Ascending aorta (tissue), 2 donors: ENCODE measurements at regions not wholly inside any gene's neighbourhood (a gene's known extent, or its start where the extent isn't known, plus 50 kb on each side); places are given as distances from the start of the nearest gene placed in this dataset.

Source experiments
- DNase-seq, 2 donors: peaks; one replicate each; pipeline ENCODE4 v3.0.0-alpha.2; 2019; ENCODE audit warnings: low spot score in 2 of 2
- H3K27ac ChIP-seq, 2 donors: fragments of 200-600 bp; sonication (generic); one replicate each; pipeline ENCODE4 v1.5.1; 2016 to 2017; ENCODE audit warnings: mild to moderate bottlenecking in 1 of 2
- H3K27me3 ChIP-seq: fragments of 200-600 bp; sonication (generic); one replicate; pipeline ENCODE4 v1.5.1; 2017
- H3K36me3 ChIP-seq, 2 donors: fragments of 200-600 bp; sonication (generic); one replicate each; pipeline ENCODE4 v1.5.1; 2016
- H3K4me1 ChIP-seq, 2 donors: fragments of 200-600 bp; sonication (generic); one replicate each; pipeline ENCODE4 v1.5.1; 2016 to 2017; ENCODE audit warnings: mild to moderate bottlenecking in 1 of 2
- H3K4me3 ChIP-seq, 2 donors: fragments of 200-600 bp; sonication (generic); one replicate each; pipeline ENCODE4 v1.5.1; 2016 to 2017; ENCODE audit warnings: mild to moderate bottlenecking in 1 of 2
- H3K9me3 ChIP-seq, 2 donors: fragments of 200-600 bp; sonication (generic); one replicate each; pipeline ENCODE4 v1.5.1; 2016
- CTCF ChIP-seq, 3 experiments: fragments of 200-600 bp in 2 of 3; fragments of 450-650 bp in 1 of 3; sonication (generic) in 2 of 3; IDR thresholded peaks; one replicate each; pipeline ENCODE4 v1.5.1; 2016 to 2019; ENCODE audit warnings: antibody characterized with exemption in 3 of 3, mild to moderate bottlenecking in 1 of 3, moderate library complexity in 1 of 3
- intact Hi-C: fragments of 100-400 bp; cut with DNase I; formaldehyde crosslinking; loops from one replicate; pipeline ENCODE4 v1.15.1; 2023

- Histone ChIP-seq H3K36me3 (no peaks in the 10 kb centered on the region), H3K27me3 (no peaks in the 10 kb centered on the region), H3K27ac (no peak overlapping the region), H3K9me3 (no peaks in the 10 kb centered on the region), H3K4me3 (no peak overlapping the region), H3K4me1 (no peaks in the 10 kb centered on the region)
- intact Hi-C loops, result no loop called here
- no peak for DNase-seq
- no peak for TF ChIP-seq CTCF (IDR thresholded peaks at IDR 0.05)
Measured at GRCh38 chr18:43869451-43870008, 592.2 kb upstream of the SYT4 start.

DNA sequence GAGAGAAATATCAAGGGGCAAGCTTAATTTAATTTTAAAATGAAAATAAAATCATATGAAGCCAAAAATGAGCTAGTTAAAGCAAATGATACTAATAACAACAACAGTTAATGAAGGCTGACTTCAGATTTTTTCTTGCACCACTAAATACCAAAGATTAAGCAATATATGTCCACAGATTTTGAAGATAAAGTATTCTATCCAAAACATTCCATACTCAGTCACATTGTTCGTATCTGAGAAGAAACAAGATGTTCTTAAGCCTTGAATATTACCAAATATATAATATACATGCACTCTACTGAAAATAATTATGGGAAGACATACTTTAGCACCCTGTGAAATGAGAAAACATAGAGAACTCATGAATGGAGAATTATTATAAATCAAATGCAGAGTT, 593.3 kb upstream of the SYT4 start:
- no peak for DNase-seq
- H3K36me3 ChIP-seq, result no peaks in the 10 kb centered on the region
- H3K9me3 ChIP-seq, result no peaks in the 10 kb centered on the region
- intact Hi-C loops, result no loop called here
- H3K27me3 ChIP-seq, result no peaks in the 10 kb centered on the region
- no peak overlapping the region for H3K27ac ChIP-seq
- no peak overlapping the region for H3K4me3 ChIP-seq
- TF ChIP-seq CTCF (IDR thresholded peaks at IDR 0.05), result no peak
- H3K4me1 ChIP-seq, result no peaks in the 10 kb centered on the region

- H3K4me1 ChIP-seq, result no peaks in the 10 kb centered on the region
- no peaks in the 10 kb centered on the region for H3K36me3 ChIP-seq
- no peak for DNase-seq
- no peak overlapping the region for H3K4me3 ChIP-seq
- no peaks in the 10 kb centered on the region for H3K27me3 ChIP-seq
- no peak overlapping the region for H3K27ac ChIP-seq
- TF ChIP-seq CTCF (IDR thresholded peaks at IDR 0.05), result no peak
- no peaks in the 10 kb centered on the region for H3K9me3 ChIP-seq
- intact Hi-C loops, result no loop called here
Measured at GRCh38 chr18:43875511-43875910, 598.2 kb upstream of the SYT4 start.

- no peaks in the 10 kb centered on the region for H3K4me1 ChIP-seq
- no peak overlapping the region for H3K4me3 ChIP-seq
- intact Hi-C loops, result no loop called here
- no peaks in the 10 kb centered on the region for H3K9me3 ChIP-seq
- H3K36me3 ChIP-seq, result no peaks in the 10 kb centered on the region
- no peaks in the 10 kb centered on the region for H3K27me3 ChIP-seq
- TF ChIP-seq CTCF (IDR thresholded peaks at IDR 0.05), result no peak
- DNase-seq, result no peak
- H3K27ac ChIP-seq, result no peak overlapping the region
Measured at GRCh38 chr18:43876286-43876685, 599.0 kb upstream of the SYT4 start.

GRCh38 chr18:43876748-43877147, 599.5 kb upstream of the SYT4 start:
- intact Hi-C loops, result no loop called here
- DNase-seq, result no peak
- H3K27ac ChIP-seq, result no peak overlapping the region

More at GRCh38 chr18:43876748-43877147, 599.5 kb upstream of the SYT4 start:
- Histone ChIP-seq H3K27me3 (no peaks in the 10 kb centered on the region), H3K4me1 (no peaks in the 10 kb centered on the region), H3K4me3 (no peak overlapping the region), H3K36me3 (no peaks in the 10 kb centered on the region), H3K9me3 (no peaks in the 10 kb centered on the region)
- no peak for TF ChIP-seq CTCF (IDR thresholded peaks at IDR 0.05)
